HL-60 (cell line): ENCODE measurements at regions not wholly inside any gene's neighbourhood (a gene's known extent, or its start where the extent isn't known, plus 50 kb on each side); places are given as distances from the start of the nearest gene placed in this dataset.

Experiments used
- DNase-seq, 2 experiments: peaks; one replicate each; pipeline ENCODE4 v3.0.0-alpha.2; 2010 to 2020; ENCODE audit warnings: low read depth in 1 of 2, low spot score in 1 of 2
- H3K27ac ChIP-seq: fragments of 250-450 bp; sonication (Bioruptor Pico); replicated peaks from 2 replicates; pipeline ENCODE4 v1.5.1; 2020; ENCODE audit warnings: mild to moderate bottlenecking, moderate library complexity
- H3K27me3 ChIP-seq: fragments of 250-450 bp; sonication (Bioruptor Pico); 2 replicates; pipeline ENCODE4 v1.5.1; 2021; ENCODE audit warnings: mild to moderate bottlenecking, moderate library complexity; ENCODE audit not compliant: insufficient read depth, poor library complexity, severe bottlenecking
- H3K4me3 ChIP-seq: replicated peaks from 2 replicates; pipeline ENCODE4 v1.5.1; 2011; ENCODE audit warnings: mild to moderate bottlenecking, control low read depth, low read length; ENCODE audit not compliant: insufficient read depth
- GABPA ChIP-seq: IDR thresholded peaks from 2 replicates; pipeline ENCODE4 v1.6.1; 2012; ENCODE audit warnings: low read depth
- POLR2AphosphoS5 ChIP-seq: IDR thresholded peaks from 2 replicates; pipeline ENCODE4 v1.6.1; 2012; ENCODE audit warnings: low read depth
- SPI1 ChIP-seq: IDR thresholded peaks from 2 replicates; pipeline ENCODE4 v1.6.1; 2012; ENCODE audit warnings: low read depth, mild to moderate bottlenecking, borderline replicate concordance
- TF ChIP-seq, protein P1 (sequence below): IDR thresholded peaks from 2 replicates; pipeline ENCODE4 v1.6.1; 2012; ENCODE audit warnings: low read depth; ENCODE audit not compliant: insufficient replicate concordance
- TF ChIP-seq, protein P2 (sequence below): IDR thresholded peaks from one replicate; pipeline ENCODE4 v1.5.1; 2011; ENCODE audit warnings: low read length, control low read depth, inconsistent platforms; ENCODE audit not compliant: insufficient read depth

DNA sequence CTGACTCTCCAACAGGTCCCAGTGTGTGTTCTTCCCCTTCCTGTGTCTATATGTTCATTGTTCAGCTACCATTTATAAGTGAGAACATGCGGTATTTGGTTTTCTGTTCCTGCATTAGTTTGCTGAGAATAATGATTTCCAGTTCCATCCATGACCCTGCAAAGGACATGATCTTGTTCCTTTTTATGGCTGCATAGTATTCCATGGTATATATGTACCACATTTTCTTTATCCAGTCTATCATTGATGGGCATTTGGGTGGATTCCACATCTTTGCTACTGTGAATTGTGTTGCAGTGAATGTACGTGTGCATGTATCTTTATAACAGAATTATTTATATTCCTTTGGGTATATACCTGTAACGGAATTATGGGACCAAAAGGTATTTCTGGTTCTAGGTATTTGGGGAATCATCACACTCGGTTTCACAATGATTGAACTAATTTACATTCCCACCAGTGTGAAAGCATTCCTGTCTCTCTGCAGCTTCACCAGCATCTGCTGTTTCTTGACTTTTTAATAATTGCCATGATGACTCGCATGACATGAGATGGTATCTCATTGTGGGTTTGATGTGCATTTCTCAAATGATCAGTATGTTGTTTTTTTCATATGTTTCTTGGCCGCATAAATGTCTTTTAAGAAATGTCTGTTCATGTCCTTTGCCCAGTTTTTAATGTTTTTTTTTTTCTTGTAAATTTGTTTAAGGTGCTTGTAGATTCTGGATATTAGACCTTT lies 60.2 kb downstream of the LSMEM1 start:
- H3K4me3 ChIP-seq = no peak overlapping the region
- TF ChIP-seq SPI1 (no peak), POLR2AphosphoS5 (no peak), GABPA (no peak)
- TF ChIP-seq, protein P1, sequence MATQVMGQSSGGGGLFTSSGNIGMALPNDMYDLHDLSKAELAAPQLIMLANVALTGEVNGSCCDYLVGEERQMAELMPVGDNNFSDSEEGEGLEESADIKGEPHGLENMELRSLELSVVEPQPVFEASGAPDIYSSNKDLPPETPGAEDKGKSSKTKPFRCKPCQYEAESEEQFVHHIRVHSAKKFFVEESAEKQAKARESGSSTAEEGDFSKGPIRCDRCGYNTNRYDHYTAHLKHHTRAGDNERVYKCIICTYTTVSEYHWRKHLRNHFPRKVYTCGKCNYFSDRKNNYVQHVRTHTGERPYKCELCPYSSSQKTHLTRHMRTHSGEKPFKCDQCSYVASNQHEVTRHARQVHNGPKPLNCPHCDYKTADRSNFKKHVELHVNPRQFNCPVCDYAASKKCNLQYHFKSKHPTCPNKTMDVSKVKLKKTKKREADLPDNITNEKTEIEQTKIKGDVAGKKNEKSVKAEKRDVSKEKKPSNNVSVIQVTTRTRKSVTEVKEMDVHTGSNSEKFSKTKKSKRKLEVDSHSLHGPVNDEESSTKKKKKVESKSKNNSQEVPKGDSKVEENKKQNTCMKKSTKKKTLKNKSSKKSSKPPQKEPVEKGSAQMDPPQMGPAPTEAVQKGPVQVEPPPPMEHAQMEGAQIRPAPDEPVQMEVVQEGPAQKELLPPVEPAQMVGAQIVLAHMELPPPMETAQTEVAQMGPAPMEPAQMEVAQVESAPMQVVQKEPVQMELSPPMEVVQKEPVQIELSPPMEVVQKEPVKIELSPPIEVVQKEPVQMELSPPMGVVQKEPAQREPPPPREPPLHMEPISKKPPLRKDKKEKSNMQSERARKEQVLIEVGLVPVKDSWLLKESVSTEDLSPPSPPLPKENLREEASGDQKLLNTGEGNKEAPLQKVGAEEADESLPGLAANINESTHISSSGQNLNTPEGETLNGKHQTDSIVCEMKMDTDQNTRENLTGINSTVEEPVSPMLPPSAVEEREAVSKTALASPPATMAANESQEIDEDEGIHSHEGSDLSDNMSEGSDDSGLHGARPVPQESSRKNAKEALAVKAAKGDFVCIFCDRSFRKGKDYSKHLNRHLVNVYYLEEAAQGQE = no peak
- TF ChIP-seq, protein P2, sequence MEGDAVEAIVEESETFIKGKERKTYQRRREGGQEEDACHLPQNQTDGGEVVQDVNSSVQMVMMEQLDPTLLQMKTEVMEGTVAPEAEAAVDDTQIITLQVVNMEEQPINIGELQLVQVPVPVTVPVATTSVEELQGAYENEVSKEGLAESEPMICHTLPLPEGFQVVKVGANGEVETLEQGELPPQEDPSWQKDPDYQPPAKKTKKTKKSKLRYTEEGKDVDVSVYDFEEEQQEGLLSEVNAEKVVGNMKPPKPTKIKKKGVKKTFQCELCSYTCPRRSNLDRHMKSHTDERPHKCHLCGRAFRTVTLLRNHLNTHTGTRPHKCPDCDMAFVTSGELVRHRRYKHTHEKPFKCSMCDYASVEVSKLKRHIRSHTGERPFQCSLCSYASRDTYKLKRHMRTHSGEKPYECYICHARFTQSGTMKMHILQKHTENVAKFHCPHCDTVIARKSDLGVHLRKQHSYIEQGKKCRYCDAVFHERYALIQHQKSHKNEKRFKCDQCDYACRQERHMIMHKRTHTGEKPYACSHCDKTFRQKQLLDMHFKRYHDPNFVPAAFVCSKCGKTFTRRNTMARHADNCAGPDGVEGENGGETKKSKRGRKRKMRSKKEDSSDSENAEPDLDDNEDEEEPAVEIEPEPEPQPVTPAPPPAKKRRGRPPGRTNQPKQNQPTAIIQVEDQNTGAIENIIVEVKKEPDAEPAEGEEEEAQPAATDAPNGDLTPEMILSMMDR = no peak

DNA sequence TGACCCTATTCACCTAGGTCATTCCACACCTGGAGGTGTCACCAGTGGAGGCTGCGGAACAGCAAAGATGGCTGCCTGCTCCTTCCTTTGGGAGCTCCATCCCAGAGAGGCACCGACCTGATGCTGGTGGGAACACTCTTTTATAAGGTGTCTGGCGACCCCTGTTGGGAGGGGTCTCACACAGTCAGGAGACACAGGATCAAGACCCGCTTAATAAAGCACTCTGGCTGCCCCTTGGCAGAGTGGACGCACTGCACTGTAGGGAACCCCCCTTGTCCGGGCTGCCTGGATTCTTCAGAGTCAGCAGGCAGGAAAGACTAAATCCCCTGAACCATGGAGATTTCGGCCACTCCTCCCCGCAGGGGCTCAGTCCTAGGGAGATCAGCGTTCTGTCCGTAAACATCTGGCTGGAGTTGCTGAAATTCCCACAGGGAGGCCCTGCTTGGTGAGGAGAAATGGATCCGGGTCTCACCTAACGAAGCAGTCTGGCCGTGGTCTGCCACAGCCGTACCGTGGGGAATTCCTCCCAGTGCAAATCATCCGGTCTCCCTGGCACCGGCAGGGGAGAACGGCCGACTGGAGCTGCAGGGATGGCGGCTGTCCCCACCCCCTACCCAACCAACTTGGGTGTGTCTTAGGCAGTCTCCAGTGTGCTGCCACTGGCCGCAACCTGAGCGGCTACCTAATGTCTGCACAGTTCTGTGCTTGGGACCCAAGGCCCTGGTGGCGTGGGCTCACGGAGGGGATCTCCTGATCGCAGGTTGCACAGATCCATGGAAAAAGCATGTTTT lies 66.1 kb downstream of the LSMEM1 start:
- DNase-seq = no peak
- Histone ChIP-seq H3K4me3 (no peak overlapping the region), H3K27me3 (peaks cover 2% of the 10 kb centered on the region), H3K27ac (no peak overlapping the region)
- no peak for TF ChIP-seq GABPA
- TF ChIP-seq, protein P1 = no peak
- TF ChIP-seq POLR2AphosphoS5 = no peak
- no peak for TF ChIP-seq SPI1
- TF ChIP-seq, protein P2 = no peak

More for the DNA sequence above, 60.2 kb downstream of the LSMEM1 start:
- Histone ChIP-seq H3K27ac (no peak overlapping the region), H3K27me3 (no peaks in the 10 kb centered on the region)
- no peak for DNase-seq

DNA sequence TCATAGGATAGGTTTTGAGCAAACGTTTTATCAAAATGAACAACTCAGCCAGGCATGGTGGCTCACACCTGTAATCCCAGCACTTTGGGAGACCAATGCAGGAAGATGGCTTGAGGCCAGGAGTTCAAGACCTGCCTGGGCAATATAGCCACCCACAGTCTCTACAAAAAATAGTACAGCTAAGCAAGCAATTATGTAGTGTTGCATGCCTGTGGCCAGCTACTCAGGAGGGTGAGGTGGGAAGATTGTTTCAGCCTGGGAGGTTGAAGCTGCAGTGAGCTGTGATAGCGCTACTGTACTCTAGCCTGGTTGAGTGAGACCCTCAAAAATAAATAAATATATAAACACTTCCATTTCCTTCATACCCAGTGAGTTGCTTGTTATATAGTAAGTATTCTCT lies 67.1 kb downstream of the LSMEM1 start:
- Histone ChIP-seq H3K4me3 (no peak overlapping the region), H3K27me3 (peaks cover 2% of the 10 kb centered on the region), H3K27ac (no peak overlapping the region)
- no peak for DNase-seq
- no peak for TF ChIP-seq GABPA
- TF ChIP-seq, protein P2 = no peak
- no peak for TF ChIP-seq SPI1
- no peak for TF ChIP-seq POLR2AphosphoS5
- TF ChIP-seq, protein P1 = no peak
